ENCODE measurements at regions not wholly inside any gene's neighbourhood (a gene's known extent, or its start where the extent isn't known, plus 50 kb on each side); places are given as distances from the start of the nearest gene placed in this dataset.

DNA sequence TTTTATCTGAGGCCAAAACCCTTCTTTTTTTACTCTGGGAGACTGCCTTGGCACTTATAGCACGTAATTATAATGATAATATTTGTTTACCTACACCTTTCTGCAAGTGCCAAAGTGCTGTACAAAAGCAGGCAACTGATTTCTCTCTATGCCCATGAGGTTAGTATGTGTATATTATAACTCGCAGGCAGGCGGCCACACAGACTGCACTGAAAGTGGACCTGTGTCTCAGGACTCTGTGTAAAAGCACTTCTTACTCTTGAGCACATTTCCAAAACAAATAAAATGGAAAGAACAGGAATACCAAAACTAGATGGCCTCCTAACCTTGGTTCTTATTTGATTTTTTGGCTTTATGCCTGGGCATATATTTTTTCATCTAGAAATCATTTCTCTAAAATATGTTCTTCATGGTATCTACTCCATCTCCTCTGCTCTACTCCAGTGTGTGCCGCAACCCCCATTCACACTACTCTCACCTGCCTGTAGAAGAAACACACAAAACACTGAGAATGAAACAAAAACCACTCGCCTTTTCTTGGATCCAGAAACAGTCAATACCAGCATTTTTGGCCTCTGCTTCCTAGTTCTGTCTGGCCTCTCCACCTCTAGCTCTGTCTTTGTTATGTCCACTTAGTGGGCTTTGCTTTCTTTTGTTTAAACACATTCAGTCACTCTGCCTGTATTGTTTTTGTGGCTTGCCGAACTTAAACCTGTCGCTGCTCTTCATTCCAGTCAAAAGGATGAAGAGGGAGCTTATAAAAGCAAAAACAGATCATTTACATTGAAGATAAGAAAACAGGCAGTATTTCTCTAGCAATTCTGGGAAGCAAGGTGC lies 934.5 kb upstream of the TENM3 start:
- TF ChIP-seq, protein P1, sequence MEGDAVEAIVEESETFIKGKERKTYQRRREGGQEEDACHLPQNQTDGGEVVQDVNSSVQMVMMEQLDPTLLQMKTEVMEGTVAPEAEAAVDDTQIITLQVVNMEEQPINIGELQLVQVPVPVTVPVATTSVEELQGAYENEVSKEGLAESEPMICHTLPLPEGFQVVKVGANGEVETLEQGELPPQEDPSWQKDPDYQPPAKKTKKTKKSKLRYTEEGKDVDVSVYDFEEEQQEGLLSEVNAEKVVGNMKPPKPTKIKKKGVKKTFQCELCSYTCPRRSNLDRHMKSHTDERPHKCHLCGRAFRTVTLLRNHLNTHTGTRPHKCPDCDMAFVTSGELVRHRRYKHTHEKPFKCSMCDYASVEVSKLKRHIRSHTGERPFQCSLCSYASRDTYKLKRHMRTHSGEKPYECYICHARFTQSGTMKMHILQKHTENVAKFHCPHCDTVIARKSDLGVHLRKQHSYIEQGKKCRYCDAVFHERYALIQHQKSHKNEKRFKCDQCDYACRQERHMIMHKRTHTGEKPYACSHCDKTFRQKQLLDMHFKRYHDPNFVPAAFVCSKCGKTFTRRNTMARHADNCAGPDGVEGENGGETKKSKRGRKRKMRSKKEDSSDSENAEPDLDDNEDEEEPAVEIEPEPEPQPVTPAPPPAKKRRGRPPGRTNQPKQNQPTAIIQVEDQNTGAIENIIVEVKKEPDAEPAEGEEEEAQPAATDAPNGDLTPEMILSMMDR (IDR thresholded peaks at IDR 0.05; ENCODE audit: insufficient read depth, low read depth, low read length): no peak
- no peak for TF ChIP-seq EZH2 (IDR thresholded peaks at IDR 0.05; ENCODE audit: insufficient read depth, low read length)
